AG04450 (cell line): ENCODE measurements at regions not wholly inside any gene's neighbourhood (a gene's known extent, or its start where the extent isn't known, plus 50 kb on each side); places are given as distances from the start of the nearest gene placed in this dataset.
A peak's percentile ranks its signal among the peaks of the same experiment; 100 is the strongest.
"Not testable (repeated sequence)": the region's sequence is repeated elsewhere in the genome, so short reads cannot be mapped to it uniquely, and the experiment has no call there.

Experiments
- CTCF ChIA-PET: fragments of 300-600, 350-600 bp; formaldehyde crosslinking; extraction: SDS; loops from one replicate; lab custom pipeline; 2022; ENCODE audit warnings: antibody characterized with exemption, inconsistent platforms; lab: Charles Lee
- POLR2A ChIA-PET: fragments of 350-600 bp; formaldehyde crosslinking; extraction: SDS; loops from one replicate; lab custom pipeline; 2021; ENCODE audit warnings: antibody characterized with exemption, inconsistent platforms; lab: Yijun Ruan, JAX
- DNase-seq: peaks from one replicate; pipeline ENCODE4 v3.0.0-alpha.2; 2011; ENCODE audit warnings: low read depth, low spot score
- H3K27ac ChIP-seq: one replicate; pipeline ENCODE4 v1.5.1; 2012; ENCODE audit warnings: low read depth, low read length, control low read depth
- H3K27me3 ChIP-seq: one replicate; pipeline ENCODE4 v1.6.0; 2012; ENCODE audit warnings: low read length; ENCODE audit not compliant: control insufficient read depth, insufficient read depth
- H3K4me3 ChIP-seq: 2 replicates; pipeline ENCODE4 v1.5.1; 2011; ENCODE audit warnings: mild to moderate bottlenecking, low read depth, low read length, control low read depth
- H3K9me3 ChIP-seq: 2 replicates; pipeline ENCODE4 v1.5.1; 2012; ENCODE audit warnings: low read length; ENCODE audit not compliant: control insufficient read depth, insufficient read depth
- TF ChIP-seq, protein P1 (sequence below): IDR thresholded peaks from 2 replicates; pipeline ENCODE4 v1.5.1; 2011; ENCODE audit warnings: low read depth, low read length, control low read depth, inconsistent platforms

- H3K4me3 ChIP-seq = no peak overlapping the region
- H3K9me3 ChIP-seq = peaks cover 4% of the 10 kb centered on the region; the same call in 1 of the 2 replicates
- no peaks in the 10 kb centered on the region for H3K27me3 ChIP-seq
- H3K27ac ChIP-seq = no peak overlapping the region
- ChIA-PET CTCF (no interaction called here), POLR2A (no interaction called here)
- TF ChIP-seq, protein P1, sequence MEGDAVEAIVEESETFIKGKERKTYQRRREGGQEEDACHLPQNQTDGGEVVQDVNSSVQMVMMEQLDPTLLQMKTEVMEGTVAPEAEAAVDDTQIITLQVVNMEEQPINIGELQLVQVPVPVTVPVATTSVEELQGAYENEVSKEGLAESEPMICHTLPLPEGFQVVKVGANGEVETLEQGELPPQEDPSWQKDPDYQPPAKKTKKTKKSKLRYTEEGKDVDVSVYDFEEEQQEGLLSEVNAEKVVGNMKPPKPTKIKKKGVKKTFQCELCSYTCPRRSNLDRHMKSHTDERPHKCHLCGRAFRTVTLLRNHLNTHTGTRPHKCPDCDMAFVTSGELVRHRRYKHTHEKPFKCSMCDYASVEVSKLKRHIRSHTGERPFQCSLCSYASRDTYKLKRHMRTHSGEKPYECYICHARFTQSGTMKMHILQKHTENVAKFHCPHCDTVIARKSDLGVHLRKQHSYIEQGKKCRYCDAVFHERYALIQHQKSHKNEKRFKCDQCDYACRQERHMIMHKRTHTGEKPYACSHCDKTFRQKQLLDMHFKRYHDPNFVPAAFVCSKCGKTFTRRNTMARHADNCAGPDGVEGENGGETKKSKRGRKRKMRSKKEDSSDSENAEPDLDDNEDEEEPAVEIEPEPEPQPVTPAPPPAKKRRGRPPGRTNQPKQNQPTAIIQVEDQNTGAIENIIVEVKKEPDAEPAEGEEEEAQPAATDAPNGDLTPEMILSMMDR = no peak
- DNase-seq = no peak
These were observed 55.1 kb upstream of the TLR4 start for GRCh38 chr9:117649126-117649525.

GRCh38 chr9:117644932-117645636 is 59.1 kb upstream of the TLR4 start:
- Histone ChIP-seq H3K27me3 (no peaks in the 10 kb centered on the region), H3K4me3 (no peak overlapping the region), H3K9me3 (peaks cover 6% of the 10 kb centered on the region), H3K27ac (no peak overlapping the region)
- ChIA-PET CTCF (no interaction called here), POLR2A (no interaction called here)
- no peak for DNase-seq
- TF ChIP-seq, protein P1 = no peak

DNA sequence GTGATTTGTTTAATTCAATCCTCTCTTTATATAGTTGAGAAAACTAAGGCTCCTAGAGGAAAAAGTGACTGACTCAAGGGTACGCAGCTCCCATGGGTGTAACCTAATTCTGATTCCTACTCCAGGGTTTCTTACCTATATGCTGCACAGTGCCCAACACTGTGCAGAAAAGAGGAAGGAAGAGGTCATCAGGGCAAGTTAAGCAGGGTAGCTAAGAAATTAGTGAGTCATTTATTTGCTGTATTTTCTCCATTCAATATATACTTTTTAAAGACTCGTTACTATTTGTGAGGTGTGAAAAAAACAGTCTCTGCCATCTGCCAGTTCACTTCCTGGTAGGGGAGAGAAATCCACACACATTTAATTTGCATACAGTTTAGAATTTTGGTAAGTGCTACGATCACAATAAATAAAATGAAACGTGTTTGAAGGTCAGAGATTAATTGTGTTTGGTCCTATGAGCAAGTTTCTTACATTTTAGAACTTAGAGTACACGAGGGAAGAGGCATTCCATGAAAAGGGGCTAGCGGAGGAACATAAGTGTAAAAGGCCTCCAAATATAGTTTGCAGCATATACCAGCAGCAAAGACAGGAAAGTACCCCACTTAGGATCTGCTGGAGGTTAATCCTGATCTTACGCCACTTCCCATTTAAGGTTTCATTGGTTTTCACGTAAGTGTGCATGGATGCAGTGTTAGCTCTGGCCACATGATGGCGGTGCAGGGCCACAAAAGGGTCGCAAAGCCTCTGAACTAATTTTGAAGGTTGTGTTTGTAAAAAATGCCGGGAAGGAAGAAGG is 59.9 kb upstream of the TLR4 start:
- TF ChIP-seq, protein P1 = peak; percentile 89
- POLR2A ChIA-PET = no interaction called here
- H3K4me3 ChIP-seq = no peak overlapping the region
- CTCF ChIA-PET = interaction anchor here (1.3 kb wide), 1 partner anchor 15 kb away, joined by 3 read pairs; no protein-coding TSS in a partner anchor
- no peaks in the 10 kb centered on the region for H3K27me3 ChIP-seq
- no peak overlapping the region for H3K27ac ChIP-seq
- DNase-seq = peak; percentile 6
- H3K9me3 ChIP-seq = peaks cover 6% of the 10 kb centered on the region

- H3K4me3 ChIP-seq = no peak overlapping the region
- TF ChIP-seq, protein P1 = no peak
- no peaks in the 10 kb centered on the region for H3K27me3 ChIP-seq
- H3K27ac ChIP-seq = no peak overlapping the region
- ChIA-PET POLR2A (no interaction called here), CTCF (interaction anchor here (1.3 kb wide), 1 partner anchor 14 kb away, joined by 3 read pairs; no protein-coding TSS in a partner anchor)
- DNase-seq = no peak
- H3K9me3 ChIP-seq = peaks cover 2% of the 10 kb centered on the region; the same call in 1 of the 2 replicates
These were observed 60.9 kb upstream of the TLR4 start for GRCh38 chr9:117643288-117643654.

DNA sequence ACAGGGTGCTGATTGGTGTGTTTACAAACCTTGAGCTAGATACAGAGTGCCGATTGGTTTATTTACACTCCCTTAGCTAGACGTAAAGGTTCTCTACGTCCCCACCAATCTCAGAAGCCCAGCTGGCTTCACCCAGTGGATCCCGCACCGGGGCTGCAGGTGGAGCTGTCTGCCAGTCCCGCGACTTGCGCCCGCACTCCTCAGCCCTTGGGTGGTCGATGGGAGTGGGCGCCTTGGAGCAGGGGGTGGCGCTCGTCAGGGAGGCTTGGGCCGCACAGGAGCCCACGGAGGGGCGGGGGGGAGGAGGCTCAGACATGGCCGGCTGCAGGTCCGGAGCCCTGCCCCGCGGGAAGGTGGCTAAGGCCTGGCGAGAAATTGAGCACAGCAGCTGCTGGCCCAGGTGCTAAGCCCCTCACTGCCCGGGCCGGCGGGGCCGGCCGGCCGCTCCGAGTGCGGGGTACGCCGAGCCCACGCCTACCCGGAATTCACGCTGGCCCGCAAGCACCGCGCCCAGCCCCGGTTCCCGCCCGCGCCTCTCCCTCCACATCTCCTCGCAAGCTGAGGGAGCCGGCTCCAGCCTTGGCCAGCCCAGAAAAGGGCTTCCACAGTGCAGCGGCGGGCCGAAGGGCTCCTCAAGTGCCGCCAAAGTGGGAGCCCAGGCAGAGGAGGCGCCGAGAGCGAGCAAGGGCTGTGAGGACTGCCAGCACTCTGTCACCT is 61.5 kb upstream of the TLR4 start:
- H3K27ac ChIP-seq, H3K9me3 ChIP-seq, H3K4me3 ChIP-seq, POLR2A ChIA-PET, H3K27me3 ChIP-seq, DNase-seq: not testable (repeated sequence)
- CTCF ChIA-PET = interaction anchor here (1.3 kb wide), 1 partner anchor 14 kb away, joined by 3 read pairs; no protein-coding TSS in a partner anchor
